Renal pelvis (tissue), 1 donor: ENCODE measurements at regions not wholly inside any gene's neighbourhood (a gene's known extent, or its start where the extent isn't known, plus 50 kb on each side); places are given as distances from the start of the nearest gene placed in this dataset.
"Not testable (repeated sequence)": the region's sequence is repeated elsewhere in the genome, so short reads cannot be mapped to it uniquely, and the experiment has no call there.

ENCODE experiments used
- DNase-seq: peaks from one replicate; pipeline ENCODE4 v3.0.0-alpha.2; 2013

- DNase-seq: no peak
Observed at GRCh38 chr17:73895157-73895556, 250.9 kb upstream of the SDK2 start.

DNA sequence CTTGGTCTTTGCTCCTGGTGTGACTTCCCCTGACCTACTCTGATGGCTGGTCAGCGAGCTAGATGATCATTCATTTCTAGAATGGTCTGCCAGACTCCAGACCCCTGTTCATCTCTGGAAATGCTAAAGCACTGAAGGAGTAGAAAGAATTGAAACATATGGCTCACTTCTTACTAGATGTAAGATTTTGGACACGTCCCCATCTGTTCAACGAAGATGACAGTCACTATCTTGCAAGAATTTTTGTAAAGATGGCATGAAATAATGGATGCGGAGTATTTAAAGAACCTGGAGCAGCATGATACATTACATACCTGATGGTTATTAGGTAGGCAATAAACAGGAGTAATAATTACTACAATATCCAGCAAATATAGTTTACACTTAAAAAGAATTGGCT, 252.7 kb upstream of the SDK2 start:
- DNase-seq: no peak

DNA sequence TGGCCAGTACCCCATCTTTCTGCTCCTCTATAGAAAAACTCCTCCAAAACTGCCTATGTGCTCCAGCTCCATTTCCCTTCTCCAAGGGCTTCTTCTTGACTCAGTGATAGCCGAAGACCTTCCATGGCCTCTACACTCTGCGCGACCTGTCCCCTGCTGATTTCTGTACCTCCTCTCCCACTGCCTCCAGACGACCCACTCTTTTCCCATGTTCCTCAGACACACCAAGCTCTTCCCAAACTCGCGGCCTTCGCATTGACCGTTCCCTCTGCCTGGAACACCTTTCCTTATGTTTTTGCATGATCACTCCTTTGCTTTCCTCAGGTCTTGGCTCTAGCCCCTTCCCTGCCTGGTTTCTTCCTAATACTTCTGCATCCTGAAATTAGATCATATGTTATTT, 255.6 kb upstream of the SDK2 start:
- no peak for DNase-seq

GRCh38 chr17:73900516-73900915, 256.3 kb upstream of the SDK2 start:
- no peak for DNase-seq

DNA sequence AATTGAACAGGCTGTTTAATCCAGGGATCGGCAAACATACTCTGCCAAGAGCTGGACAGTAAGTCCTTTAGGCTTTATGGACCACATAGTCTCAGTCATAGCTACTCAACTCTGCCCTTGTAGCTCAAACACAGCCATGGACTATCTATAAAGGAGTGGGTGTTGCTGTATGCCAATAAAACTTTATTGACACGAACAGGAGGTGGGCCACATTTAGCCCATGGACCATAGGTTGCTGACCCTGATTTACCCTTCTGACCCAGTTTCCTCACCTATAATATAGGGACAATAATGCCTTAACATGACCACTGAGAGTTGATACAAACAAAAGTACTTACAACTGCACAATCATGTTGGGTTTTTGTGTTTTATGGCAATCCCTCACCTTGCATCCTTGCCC, 257.0 kb upstream of the SDK2 start:
- DNase-seq: no peak

DNA sequence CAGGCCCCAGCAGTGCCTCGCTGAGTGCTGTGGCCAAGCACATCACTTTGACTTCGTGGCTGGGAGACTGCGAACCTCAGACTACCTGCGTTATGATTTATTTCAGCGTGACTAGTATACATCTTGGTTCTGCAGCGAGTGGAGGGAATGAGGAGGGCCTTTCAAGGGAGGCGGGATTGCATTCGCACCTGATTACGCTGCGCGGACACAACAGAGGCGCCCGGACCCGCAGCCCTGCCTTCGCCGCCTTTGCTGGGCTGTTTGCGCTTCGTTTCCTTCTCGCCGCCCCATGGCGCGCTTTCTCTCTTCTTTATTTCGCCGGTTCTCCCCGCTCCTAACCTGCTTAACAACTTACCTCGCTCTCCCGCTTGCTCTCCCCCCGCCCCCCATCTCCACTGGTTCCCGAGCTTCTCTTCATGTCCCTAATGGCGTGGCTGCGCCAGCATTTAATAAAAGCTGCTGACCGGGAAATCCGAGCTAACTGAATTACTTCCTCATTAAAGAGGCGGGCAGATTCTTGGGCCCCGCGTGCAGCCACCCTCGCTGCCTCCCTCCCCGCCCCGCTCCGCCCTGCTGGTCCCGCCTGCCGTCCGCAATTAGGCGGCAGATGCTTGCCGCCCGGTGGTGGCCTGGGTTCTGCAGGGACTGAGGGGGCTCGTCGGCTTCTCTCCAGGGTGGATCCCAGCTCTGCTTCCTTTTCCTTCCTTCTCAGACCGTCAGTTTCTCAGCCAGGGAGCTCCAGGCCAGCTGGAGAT, 257.6 kb upstream of the SDK2 start:
- peak; percentile 52 for DNase-seq

GRCh38 chr17:73902416-73903181, 258.4 kb upstream of the SDK2 start:
- DNase-seq: peak; percentile 55

- DNase-seq: no peak
Observed at GRCh38 chr17:73906896-73907870, 262.9 kb upstream of the SDK2 start.

DNA sequence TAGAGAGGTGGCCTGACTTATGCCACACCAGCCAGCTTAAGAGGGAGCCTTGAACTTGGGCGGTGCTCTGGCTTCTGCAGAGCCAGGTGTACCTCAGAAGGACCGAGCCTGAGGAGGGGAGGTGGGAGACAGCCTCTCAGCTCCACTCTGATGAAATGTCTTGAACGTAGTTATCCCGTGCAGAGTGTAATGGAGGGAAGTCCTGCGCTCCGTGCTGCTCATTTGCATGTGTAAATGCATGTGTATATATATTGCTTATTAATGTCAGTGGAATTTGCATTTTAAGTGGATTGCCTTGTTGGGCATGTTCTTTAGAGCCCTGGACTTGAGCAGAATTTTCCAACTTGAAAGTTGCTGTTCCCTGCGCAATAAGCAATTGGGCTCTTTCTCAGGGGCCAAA, 264.9 kb upstream of the SDK2 start:
- no peak for DNase-seq

DNA sequence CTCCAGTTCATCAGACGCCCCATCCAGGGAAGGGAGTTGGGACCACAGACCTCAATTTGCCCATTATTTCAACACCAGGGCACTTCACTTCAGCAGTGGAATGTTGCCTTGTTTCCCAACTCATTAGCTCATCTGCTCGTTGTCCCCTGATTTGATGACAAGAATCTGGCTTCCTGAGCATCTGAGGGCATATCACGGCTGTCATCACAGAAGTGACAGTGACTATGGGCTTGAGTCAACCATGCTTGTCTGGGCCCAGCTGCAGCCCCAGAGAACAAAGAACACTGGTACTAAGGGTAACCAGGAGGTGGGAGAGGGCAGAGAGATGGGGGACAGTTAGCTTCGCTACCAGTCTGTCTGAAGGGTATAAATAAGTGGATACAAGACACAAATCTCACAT, 266.0 kb upstream of the SDK2 start:
- no peak for DNase-seq

GRCh38 chr17:73910821-73911515, 266.7 kb upstream of the SDK2 start:
- DNase-seq: no peak

DNA sequence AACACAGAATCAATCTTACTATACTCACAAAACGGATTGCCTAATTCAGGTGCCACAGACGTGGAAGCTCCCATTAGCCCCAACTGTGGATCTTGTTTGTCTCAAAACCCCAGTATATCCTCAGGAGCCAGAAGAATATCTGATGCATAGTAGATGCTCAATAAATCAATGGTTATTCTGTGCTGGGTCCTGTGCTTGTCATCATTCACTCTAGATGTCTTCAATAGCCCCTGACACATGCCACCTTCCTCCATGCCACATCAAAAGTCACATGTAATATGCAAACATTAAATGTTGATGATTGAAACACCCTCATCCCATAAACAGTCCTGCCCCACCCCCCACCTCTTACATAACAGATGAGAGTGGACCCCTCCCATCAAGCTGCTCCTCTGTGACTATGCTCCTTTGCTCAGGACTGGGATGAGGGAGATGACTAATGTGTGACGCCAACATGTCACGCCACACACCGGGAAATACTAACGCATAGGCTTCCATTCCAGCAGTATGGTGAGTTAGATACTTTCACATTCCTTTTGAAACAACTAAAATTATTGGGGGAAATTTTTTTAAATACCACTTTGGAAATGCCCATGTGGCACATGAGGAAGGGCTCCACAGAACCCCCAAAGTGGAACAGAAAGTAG, 267.6 kb upstream of the SDK2 start:
- DNase-seq: no peak

DNA sequence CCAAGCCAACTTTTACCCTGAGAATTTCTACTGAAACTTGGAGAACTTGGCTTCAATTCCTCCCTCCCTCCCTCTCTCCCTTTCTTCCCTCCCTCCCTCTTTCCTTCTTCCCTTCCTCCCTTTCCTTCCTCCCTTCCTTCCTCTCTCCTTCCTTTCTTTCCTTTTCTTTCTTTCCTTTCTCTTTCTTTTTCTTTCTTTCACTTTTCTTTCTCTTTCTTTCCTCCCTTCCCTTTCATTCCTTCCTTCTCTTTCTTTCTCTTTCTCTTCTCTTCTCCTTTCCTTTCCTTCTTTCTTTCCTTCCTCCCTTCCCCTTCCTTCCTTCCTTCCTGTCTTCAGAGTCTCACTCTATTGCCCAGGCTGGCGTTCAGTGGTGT, 268.1 kb upstream of the SDK2 start:
- no peak for DNase-seq

GRCh38 chr17:73914536-73915274, 270.5 kb upstream of the SDK2 start:
- no peak for DNase-seq

- DNase-seq: not testable (repeated sequence)
Observed at GRCh38 chr17:73919033-73919432, 274.8 kb upstream of the SDK2 start.

DNA sequence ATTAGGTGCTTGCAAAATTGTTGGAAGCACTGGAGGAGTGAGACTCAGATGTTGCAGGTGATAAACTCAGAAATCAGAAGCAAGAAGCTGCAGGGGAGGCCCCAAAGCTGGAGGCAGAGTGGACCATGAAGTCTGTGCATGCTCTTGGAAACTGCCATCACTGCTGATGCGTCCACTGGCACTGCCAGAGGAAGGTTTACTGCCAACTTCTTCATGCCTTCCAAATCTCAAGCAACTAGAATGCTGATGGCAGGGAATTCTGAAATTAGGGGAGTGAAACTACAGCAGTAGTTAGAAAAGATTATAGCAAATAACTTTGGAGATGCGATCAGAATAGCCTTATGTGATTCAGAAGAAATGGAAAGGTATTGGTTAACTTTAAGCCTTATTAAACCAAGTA, 277.1 kb upstream of the SDK2 start:
- DNase-seq: no peak

DNA sequence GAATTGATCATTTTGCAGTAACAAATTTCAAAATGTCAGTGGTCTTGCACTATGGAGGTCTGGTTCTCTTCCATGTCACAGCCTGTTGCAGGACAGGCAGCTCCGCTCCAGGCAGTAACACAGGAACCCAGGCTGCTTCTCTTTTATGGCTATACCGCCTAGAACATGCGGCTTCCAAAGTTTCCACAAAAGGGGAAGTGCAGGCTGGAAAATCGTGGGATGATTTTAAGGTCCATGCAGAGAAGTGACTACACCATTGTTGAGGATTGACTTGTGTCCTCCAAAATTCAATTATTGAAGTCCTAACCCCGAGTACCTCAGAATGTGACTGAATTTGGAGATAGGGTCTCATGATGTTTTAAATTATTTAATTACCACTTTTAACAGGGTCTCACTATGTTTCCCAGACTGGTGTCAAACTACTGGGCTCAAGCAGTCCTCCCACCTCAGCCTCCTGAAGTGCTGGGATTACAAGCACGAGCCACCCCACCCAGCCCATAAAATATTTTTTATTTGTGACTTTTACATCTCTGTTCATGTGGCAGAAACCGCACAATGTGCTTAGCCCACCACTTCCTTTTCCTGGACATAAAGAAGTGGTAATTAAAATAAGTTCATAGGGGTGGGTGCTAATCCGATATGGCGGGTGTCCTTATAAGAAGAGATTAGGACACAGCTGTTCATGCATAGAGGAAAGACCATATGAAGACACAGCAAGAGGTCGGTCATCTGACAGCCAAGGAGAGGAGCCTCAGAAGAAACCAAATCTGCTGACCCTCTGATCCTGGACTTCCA, 279.2 kb upstream of the RPL38 start:
- no peak for DNase-seq

- no peak for DNase-seq
Observed at GRCh38 chr17:73924909-73925186, 278.6 kb upstream of the RPL38 start.

- DNase-seq: no peak
Observed at GRCh38 chr17:73929860-73930430, 273.5 kb upstream of the RPL38 start.
